Astrocyte (in vitro differentiated cells and primary cell): ENCODE measurements at regions not wholly inside any gene's neighbourhood (a gene's known extent, or its start where the extent isn't known, plus 50 kb on each side); places are given as distances from the start of the nearest gene placed in this dataset.

Experiments
- CTCF ChIP-seq: IDR thresholded peaks from 2 replicates; pipeline ENCODE4 v1.5.1; 2011; ENCODE audit warnings: low read depth, mild to moderate bottlenecking, inconsistent platforms, low read length, moderate library complexity; ENCODE audit not compliant: insufficient read depth
- EZH2 ChIP-seq: IDR thresholded peaks from 2 replicates; pipeline ENCODE4 v1.6.1; 2012; ENCODE audit warnings: mild to moderate bottlenecking, low read length, inconsistent platforms; ENCODE audit not compliant: insufficient read depth

- TF ChIP-seq EZH2 (no peak), CTCF (no peak)
Observed at GRCh38 chrX:134711135-134711921, 53.1 kb upstream of the PLAC1 start.
